CD14-positive monocyte (primary cell): ENCODE measurements at regions not wholly inside any gene's neighbourhood (a gene's known extent, or its start where the extent isn't known, plus 50 kb on each side); places are given as distances from the start of the nearest gene placed in this dataset.
"Not testable (repeated sequence)": the region's sequence is repeated elsewhere in the genome, so short reads cannot be mapped to it uniquely, and the experiment has no call there.

Experiments used
- DNase-seq, 3 donors: peaks; one replicate each; pipeline ENCODE4 v3.0.0-alpha.2; 2011 to 2022
- H2AFZ ChIP-seq: 2 replicates; pipeline ENCODE4 v1.6.0; 2012; ENCODE audit warnings: mild to moderate bottlenecking, low read depth, low read length, inconsistent platforms; ENCODE audit not compliant: insufficient read depth, poor library complexity, severe bottlenecking
- H3K27ac ChIP-seq, 2 donors: 1 replicate in 1 of 2; 2 replicates in 1 of 2; pipeline ENCODE4 v1.5.1; 2012 to 2013; ENCODE audit warnings: low read length in 2 of 2, control low read depth in 1 of 2, inconsistent platforms in 1 of 2, low read depth in 1 of 2, mild to moderate bottlenecking in 1 of 2
- H3K27me3 ChIP-seq, 2 donors: one replicate each; pipeline versions ENCODE4 v1.6.0 to v1.6.1; 2011 to 2013; ENCODE audit warnings: low read length in 2 of 2; ENCODE audit not compliant: control insufficient read depth in 2 of 2, insufficient read depth in 2 of 2
- H3K36me3 ChIP-seq, 2 donors: replicated peaks in 1 of 2; 1 replicate in 1 of 2; 2 replicates in 1 of 2; pipeline versions ENCODE4 v1.5.1 to v1.6.1; 2012 to 2013; ENCODE audit warnings: low read length in 2 of 2, control low read depth in 1 of 2, inconsistent platforms in 1 of 2, mild to moderate bottlenecking in 1 of 2; ENCODE audit not compliant: insufficient read depth in 2 of 2, control insufficient read depth in 1 of 2
- H3K4me1 ChIP-seq, 2 donors: 1 replicate in 1 of 2; 2 replicates in 1 of 2; pipeline versions ENCODE4 v1.5.1 to v1.6.1; 2012 to 2013; ENCODE audit warnings: low read length in 2 of 2, control low read depth in 1 of 2, inconsistent platforms in 1 of 2, mild to moderate bottlenecking in 1 of 2, moderate library complexity in 1 of 2; ENCODE audit not compliant: insufficient read depth in 2 of 2, control insufficient read depth in 1 of 2
- H3K4me2 ChIP-seq: replicated peaks from 2 replicates; pipeline ENCODE3; 2012; ENCODE audit warnings: low read length, moderate library complexity, mild to moderate bottlenecking; ENCODE audit not compliant: poor library complexity, severe bottlenecking; ENCODE audit errors: extremely low read depth
- H3K4me3 ChIP-seq, 3 experiments: fragments of 200-600 bp in 1 of 3; sonication (generic) in 1 of 3; replicated peaks in 1 of 3; 1 replicate in 2 of 3; 2 replicates in 1 of 3; pipeline ENCODE4 v1.5.1; 2011 to 2013; ENCODE audit warnings: low read length in 3 of 3, mild to moderate bottlenecking in 3 of 3, control low read depth in 2 of 3, low read depth in 2 of 3, inconsistent platforms in 1 of 3, moderate library complexity in 1 of 3
- H3K79me2 ChIP-seq: 2 replicates; pipeline ENCODE4 v1.6.0; 2012; ENCODE audit warnings: mild to moderate bottlenecking, control low read depth, inconsistent platforms, low read length, moderate library complexity; ENCODE audit not compliant: insufficient read depth
- H3K9ac ChIP-seq: 2 replicates; pipeline ENCODE4 v1.6.0; 2017; ENCODE audit warnings: low read length, mild to moderate bottlenecking; ENCODE audit not compliant: insufficient read depth, poor library complexity, severe bottlenecking
- H3K9me3 ChIP-seq, 2 donors: replicated peaks in 1 of 2; 1 replicate in 1 of 2; 2 replicates in 1 of 2; pipeline versions ENCODE4 v1.5.1 to v1.6.1; 2012 to 2013; ENCODE audit warnings: low read length in 2 of 2, control low read depth in 1 of 2; ENCODE audit not compliant: control insufficient read depth in 1 of 2, insufficient read depth in 1 of 2
- H4K20me1 ChIP-seq: 2 replicates; pipeline ENCODE4 v1.6.0; 2012; ENCODE audit warnings: mild to moderate bottlenecking, low read length, control low read depth, moderate library complexity; ENCODE audit not compliant: insufficient read depth
- H3K27ac Mint-ChIP-seq, 7 donors: one replicate each; pipeline ENCODE4 v1.8.0; 2020; ENCODE audit warnings: mild to moderate bottlenecking in 7 of 7, mixed read lengths in 7 of 7, moderate library complexity in 6 of 7, inconsistent platforms in 2 of 7
- H3K27me3 Mint-ChIP-seq, 3 donors: one replicate each; pipeline ENCODE4 v1.8.0; 2021 to 2022; ENCODE audit warnings: low read depth in 3 of 3, mild to moderate bottlenecking in 3 of 3, mixed read lengths in 3 of 3, moderate library complexity in 3 of 3, inconsistent platforms in 1 of 3
- H3K36me3 Mint-ChIP-seq, 2 donors: one replicate each; pipeline ENCODE4 v1.8.0; 2020; ENCODE audit warnings: mixed read lengths in 2 of 2, inconsistent platforms in 1 of 2, mild to moderate bottlenecking in 1 of 2
- H3K4me1 Mint-ChIP-seq: one replicate; pipeline ENCODE4 v1.8.0; 2020; ENCODE audit warnings: mild to moderate bottlenecking, mixed read lengths
- H3K4me3 Mint-ChIP-seq, 2 donors: one replicate each; pipeline ENCODE4 v1.8.0; 2020; ENCODE audit warnings: mild to moderate bottlenecking in 2 of 2, mixed read lengths in 2 of 2, moderate library complexity in 1 of 2
- H3K9me3 Mint-ChIP-seq, 7 donors: one replicate each; pipeline ENCODE4 v1.8.0; 2020 to 2022; ENCODE audit warnings: mixed read lengths in 7 of 7, mild to moderate bottlenecking in 6 of 7, moderate library complexity in 6 of 7, inconsistent platforms in 2 of 7
- WGBS: methylation state at CpG from one replicate; pipeline ENCODE4 v1.1.5; 2013; ENCODE audit warnings: missing lambda C conversion rate; ENCODE audit not compliant: insufficient coverage; 5-methylcytosine and 5-hydroxymethylcytosine counted together
- intact Hi-C, 2 donors: fragments of 100-400 bp; cut with micrococcal nuclease; formaldehyde crosslinking; loops; one replicate each; pipeline versions ENCODE4 v1.15.0 to v1.15.1; 2023

GRCh38 chr18:969311-969710, 64.6 kb downstream of the ADCYAP1 start:
- H3K27ac ChIP-seq, H3K36me3 ChIP-seq, DNase-seq, H3K27me3 ChIP-seq, H3K79me2 ChIP-seq, H3K4me1 Mint-ChIP-seq, H4K20me1 ChIP-seq, H3K36me3 Mint-ChIP-seq, H3K4me1 ChIP-seq, H3K4me3 Mint-ChIP-seq, H2AFZ ChIP-seq, H3K27me3 Mint-ChIP-seq, H3K9me3 ChIP-seq, H3K9me3 Mint-ChIP-seq, H3K4me2 ChIP-seq, H3K9ac ChIP-seq, H3K4me3 ChIP-seq, H3K27ac Mint-ChIP-seq: not testable (repeated sequence)
- WGBS: no CpG with 5 or more reads among the region's 3 CpGs
- intact Hi-C loops: loop anchor here in 1 of 2 donors (10.0 kb wide), 1 partner anchor 105 kb away; no protein-coding TSS in a partner anchor

- not testable (repeated sequence) for H3K27ac Mint-ChIP-seq, H3K4me3 Mint-ChIP-seq, H3K4me1 ChIP-seq
Measured at GRCh38 chr18:974606-975005, 69.9 kb downstream of the ADCYAP1 start.

DNA sequence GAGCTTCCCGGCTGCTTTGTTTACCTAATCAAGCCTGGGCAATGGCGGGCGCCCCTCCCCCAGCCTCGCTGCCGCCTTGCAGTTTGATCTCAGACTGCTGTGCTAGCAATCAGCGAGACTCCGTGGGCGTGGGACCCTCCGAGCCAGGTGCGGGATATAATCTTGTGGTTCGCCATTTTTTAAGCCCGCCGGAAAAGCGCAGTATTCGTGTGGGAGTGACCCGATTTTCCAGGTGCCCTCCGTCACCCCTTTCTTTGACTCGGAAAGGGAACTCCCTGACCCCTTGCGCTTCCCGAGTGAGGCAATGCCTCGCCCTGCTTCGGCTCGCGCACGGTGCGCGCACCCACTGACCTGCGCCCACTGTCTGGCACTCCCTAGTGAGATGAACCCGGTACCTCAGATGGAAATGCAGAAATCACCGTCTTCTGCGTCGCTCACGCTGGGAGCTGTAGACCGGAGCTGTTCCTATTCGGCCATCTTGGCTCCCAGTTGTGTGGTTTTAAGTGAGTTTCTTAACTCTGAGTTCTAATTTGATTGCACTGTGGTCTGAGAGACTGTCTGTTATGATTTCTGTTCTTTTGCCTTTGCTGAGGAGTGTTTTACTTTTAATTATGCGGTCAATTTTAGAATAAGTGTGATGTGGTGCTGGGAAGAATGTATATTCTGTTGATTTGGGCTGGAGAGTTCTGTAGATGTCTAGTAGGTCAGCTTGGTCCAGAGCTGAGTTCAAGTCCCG, 71.9 kb downstream of the ADCYAP1 start:
- H3K27ac Mint-ChIP-seq, H3K27me3 Mint-ChIP-seq, H3K27ac ChIP-seq, H3K79me2 ChIP-seq, H3K4me2 ChIP-seq, H3K4me1 ChIP-seq, intact Hi-C loops, H3K4me3 Mint-ChIP-seq, H2AFZ ChIP-seq, H3K27me3 ChIP-seq, H3K36me3 ChIP-seq, H3K9ac ChIP-seq, H3K4me1 Mint-ChIP-seq, DNase-seq, H4K20me1 ChIP-seq, H3K4me3 ChIP-seq, H3K36me3 Mint-ChIP-seq: not testable (repeated sequence)
- H3K9me3 Mint-ChIP-seq: peaks cover 6 to 25% (median 18%) of the 10 kb centered on the region in 7 donors
- WGBS: 98% methylated on average over 9 of the region's 37 CpGs
- peaks cover 0 to 14% of the 10 kb centered on the region in 2 donors for H3K9me3 ChIP-seq

More at GRCh38 chr18:974606-975005, 69.9 kb downstream of the ADCYAP1 start:
- intact Hi-C loops, H3K79me2 ChIP-seq, H3K4me3 ChIP-seq, DNase-seq, H3K27ac ChIP-seq, H2AFZ ChIP-seq, H3K4me2 ChIP-seq, H3K9me3 ChIP-seq, H3K9ac ChIP-seq, H3K4me1 Mint-ChIP-seq, H3K36me3 ChIP-seq, H3K27me3 Mint-ChIP-seq, H4K20me1 ChIP-seq, H3K27me3 ChIP-seq, H3K36me3 Mint-ChIP-seq: not testable (repeated sequence)
- peaks cover 8 to 25% (median 17%) of the 10 kb centered on the region in 7 donors for H3K9me3 Mint-ChIP-seq
- no CpG with 5 or more reads among the region's 6 CpGs for WGBS

DNA sequence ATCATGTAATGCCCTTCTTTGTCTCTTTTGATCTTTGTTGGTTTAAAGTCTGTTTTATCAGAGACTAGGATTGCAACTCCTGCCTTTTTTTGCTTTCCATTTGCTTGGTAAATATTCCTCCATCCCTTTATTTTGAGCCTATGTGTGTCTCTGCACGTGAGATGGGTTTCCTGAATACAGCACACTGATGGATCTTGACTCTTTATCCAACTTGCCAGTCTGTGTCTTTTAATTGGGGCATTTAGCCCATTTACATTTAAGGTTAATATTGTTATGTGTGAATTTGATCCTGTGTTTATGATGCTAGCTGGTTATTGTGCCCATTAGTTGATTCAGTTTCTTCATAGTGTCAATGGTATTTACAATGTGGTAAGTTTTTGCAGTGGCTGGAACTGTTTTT, 72.7 kb downstream of the ADCYAP1 start:
- H3K4me3 ChIP-seq, H2AFZ ChIP-seq, H3K4me2 ChIP-seq, H3K4me3 Mint-ChIP-seq, H3K27ac Mint-ChIP-seq, H3K9ac ChIP-seq, H3K36me3 Mint-ChIP-seq, H3K27me3 ChIP-seq, H3K4me1 Mint-ChIP-seq, DNase-seq, H3K4me1 ChIP-seq, H3K79me2 ChIP-seq, intact Hi-C loops, H3K27ac ChIP-seq, H3K36me3 ChIP-seq, H4K20me1 ChIP-seq, H3K27me3 Mint-ChIP-seq: not testable (repeated sequence)
- peaks cover 0 to 14% of the 10 kb centered on the region in 2 donors for H3K9me3 ChIP-seq
- WGBS: no CpG with 5 or more reads among the region's 1 CpG
- peaks cover 6 to 25% (median 18%) of the 10 kb centered on the region in 7 donors for H3K9me3 Mint-ChIP-seq
